Right lung (tissue), 2 donors: ENCODE measurements at regions not wholly inside any gene's neighbourhood (a gene's known extent, or its start where the extent isn't known, plus 50 kb on each side); places are given as distances from the start of the nearest gene placed in this dataset.
"Not testable (repeated sequence)": the region's sequence is repeated elsewhere in the genome, so short reads cannot be mapped to it uniquely, and the experiment has no call there.

Source experiments
- DNase-seq, 2 donors: peaks; one replicate each; pipeline ENCODE4 v3.0.0-alpha.2; 2013

DNA sequence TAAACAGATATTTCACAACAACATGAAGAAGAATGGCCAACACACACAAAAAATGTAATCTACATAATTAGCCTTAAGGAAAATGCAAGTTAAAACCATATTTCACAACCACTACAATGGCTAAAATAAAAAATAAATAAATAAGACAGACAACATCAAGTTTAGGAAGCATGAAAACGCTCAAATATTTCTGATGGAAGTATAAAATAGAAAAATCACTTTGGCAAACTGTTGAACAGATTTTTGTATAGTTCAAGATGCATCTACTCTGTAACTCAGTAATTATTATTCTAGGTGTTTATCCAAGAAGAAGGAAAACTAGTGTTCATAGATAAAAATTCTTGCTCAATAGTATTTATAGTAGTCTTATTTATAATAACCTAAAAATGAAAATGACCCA lies 1410.1 kb upstream of the ADGRB3 start:
- no peak for DNase-seq

DNA sequence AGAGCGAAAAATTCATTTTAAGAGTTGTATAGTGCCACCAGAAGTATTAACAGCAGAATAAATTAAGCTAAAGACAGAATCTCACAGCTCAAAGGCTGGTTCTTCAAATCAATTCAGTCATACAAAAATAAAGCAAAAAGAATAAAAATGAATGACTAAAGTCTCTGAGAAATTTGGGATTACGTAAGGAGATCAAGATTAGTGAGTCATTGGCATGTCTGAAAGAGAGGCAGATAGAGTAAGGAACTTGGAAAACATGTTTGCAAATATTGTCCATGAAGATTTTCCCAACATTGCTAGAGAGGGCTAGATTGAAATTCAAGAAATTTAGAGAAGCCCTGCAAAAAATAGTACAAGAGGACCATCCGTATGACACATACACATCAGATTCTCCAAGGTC lies 1413.9 kb upstream of the ADGRB3 start:
- no peak for DNase-seq

DNA sequence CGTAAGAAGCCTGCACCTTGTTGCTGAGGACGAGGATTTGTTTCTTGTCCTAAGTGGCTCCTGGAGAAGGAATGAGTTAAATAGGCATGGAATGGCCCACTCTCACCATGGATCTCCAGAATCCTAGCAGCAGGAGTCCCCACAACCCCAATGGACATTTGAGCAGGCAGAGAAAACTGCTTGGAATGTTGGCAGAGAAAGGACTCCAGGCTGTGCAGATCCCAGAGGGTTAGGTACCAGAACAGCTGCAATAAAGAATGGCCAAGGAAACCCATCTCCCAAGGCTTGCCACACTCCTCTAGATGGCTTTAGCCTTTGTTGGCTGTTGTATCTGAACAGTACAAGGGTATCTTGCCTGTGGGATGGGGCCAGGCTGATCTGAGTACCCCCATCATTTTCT lies 1415.7 kb upstream of the ADGRB3 start:
- no peak for DNase-seq

DNA sequence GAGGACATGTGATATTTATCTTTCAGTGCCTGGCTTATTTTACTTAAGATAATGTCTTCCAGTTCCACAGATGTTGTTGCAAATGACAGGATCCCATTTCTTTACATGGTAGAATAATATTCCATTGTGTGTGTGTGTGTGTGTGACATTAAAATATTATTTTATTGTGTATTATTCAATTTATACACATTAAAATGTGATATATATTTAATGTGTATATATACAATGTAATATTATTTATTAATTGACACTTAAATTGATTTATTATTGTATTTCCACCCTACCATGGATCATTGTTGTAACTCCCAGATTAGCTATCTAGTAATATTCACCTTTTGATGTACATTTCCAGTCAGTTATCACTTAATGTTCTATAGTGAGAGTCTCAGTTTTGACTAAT lies 1422.5 kb upstream of the ADGRB3 start:
- DNase-seq, result no peak

DNA sequence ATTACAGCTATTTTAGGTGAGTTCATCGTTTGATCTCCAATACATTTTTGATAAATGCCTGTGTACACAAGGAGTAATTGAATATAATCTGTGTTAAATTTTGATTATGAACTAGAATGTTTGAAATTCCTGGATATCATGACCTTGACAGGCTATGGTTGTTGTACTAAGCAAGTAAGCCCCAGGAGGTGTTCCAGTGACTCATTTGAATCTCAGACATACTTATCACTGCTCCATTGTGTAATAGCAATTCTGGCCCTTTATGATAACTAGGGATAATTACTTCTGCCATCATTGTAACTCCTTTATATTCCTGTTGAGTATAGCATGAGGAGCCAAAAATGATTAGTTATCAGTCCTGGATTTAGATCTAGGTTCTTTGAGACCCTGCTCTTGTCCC lies 1424.6 kb upstream of the ADGRB3 start:
- DNase-seq, result no peak

DNA sequence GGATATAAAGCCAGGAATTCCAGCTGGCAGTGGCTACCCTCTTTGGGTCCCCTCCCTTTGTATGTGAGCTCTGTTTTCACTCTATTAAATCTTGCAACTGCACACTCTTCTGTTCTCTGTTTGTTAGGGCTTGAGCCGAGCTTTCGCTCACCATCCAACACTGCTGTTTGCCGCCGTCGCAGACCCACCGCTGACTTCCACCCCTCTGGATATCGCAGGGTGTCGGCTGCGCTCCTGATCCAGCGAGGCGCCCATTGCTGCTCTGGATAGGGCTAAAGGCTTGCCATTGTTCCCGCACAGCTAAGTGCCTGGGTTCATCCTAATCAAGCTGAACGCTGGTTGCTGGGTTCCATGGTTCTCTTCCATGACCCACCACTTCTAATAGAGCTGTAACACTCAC lies 1433.5 kb upstream of the ADGRB3 start:
- DNase-seq, result no peak

DNA sequence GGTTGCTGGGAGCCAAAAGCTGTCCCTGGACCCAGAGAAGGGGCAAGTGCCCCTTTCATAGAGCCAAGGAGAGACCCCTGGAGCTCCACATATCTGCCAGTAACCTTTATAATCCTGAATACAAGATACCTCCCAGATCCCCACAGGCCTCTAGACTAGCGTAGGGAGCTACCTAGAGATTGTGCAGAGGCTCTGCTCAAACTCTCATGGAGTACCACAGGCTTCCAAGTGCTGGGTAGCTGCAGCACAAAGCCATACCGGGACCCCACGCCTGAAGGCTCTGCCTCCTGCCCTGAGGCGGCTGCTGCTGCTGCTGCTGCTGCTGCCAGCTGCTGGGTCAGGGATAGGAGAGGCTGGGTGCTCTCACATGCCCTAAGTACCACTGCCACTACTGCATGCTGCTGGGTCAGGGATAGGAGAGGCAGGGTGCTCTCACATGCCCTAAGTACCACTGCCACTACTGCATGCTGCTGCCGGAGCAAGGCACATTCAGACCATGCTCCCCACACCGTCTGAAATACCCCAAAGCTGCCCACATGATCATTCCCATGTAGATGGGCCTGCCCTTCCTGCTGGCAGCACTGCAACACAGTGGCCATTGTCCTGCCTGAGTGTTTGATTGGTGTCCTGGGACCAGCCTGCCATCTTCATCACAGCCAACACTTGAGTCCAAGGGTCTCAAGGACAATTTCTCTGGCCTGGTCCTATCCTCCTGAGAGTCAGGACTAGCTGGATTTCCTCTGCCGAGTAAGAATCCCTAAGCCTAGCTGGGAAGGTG lies 1434.3 kb upstream of the ADGRB3 start:
- no peak for DNase-seq

DNA sequence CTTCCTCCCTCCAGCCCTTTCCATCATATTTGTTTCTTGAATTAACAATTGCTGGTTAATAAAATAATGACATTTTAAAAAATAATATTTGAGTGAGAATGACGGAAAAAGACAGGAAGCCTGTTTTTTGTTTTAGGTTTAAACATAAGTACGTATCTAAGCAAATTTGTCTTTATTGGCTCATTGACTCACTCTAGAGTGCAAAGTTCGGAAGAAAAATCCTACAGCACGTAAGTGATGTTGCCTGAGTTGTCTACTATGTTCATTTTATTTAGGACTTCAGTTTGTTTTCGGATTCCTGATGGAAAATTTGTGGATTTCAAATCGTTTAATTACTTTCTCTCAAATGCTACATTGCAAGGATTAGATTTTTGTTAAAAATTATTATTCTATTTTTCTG lies 1435.7 kb upstream of the ADGRB3 start:
- DNase-seq, result no peak

DNA sequence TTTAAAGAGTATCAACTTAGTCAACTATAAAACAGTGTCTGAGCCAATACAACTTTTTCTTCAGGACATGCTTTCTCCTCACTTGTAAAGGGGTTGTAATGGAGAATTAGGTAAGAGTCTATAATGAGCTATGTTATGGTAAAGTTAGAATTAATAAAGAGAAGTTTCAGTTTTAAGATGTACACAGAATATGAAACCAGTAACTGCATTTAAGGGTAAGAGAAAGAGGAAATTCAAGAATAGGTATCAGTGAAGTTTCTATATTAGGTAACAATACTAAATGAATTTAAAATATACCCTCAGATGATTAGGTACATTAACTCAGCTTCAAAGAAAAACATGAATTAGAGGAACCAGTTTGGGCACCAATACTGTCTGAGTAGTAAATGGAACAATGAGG lies 1444.3 kb upstream of the ADGRB3 start:
- DNase-seq, result no peak

DNA sequence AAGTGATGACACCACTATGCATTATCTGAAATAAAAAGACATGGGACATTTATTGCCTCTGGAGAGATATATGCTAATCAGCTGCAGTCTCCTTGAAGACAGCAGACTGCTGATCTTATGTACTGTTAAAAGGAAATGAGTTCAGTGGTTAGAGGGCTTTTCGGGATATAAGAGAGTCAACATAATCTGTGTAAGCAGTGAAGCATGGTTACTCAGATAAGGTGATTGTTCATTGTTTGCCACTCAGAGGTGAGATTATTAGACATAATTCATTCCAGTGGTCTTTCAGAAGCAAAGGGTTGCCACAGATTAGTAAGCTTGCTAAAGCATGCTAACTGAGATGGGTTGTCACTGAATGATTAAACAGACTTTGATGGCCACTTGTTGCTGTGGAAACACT lies 1450.7 kb upstream of the ADGRB3 start:
- no peak for DNase-seq

DNA sequence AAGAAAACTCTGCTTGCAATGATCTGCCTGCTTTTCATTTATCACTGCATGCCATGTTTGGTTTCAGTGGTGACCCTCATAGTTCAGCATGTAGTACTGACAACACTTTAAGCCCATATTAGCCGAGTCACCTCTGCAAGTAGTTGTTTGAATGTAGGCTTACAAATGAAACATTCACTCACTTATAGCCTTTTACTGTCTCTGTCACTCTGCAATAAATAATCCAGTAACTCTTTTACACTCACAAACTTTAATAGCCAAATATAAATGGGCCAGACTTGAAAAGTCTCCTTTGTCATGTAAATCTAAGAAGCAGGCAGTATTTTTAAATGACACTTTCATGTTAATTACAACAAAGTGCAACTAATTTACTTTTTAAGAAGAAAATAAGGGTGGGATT lies 1460.0 kb upstream of the ADGRB3 start:
- no peak for DNase-seq

DNA sequence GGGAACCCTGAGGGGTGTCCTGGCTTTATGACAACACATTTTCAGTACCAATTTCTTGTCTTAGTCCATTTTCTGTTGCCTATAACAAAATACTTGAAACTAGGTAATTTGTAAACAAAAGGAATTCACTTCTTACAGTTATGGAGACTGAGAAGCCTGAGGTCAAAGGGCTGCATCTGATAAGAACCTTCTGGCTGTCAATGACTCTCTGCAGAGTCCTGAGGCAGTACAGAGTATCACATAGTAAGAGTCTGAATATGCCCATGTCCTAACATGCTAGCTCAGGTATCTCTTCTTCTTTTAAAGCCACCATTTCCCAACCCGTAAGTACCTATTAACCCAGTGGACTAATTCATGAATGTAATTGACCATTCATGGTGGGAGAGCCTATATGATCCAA lies 1458.6 kb upstream of the EYS start:
- DNase-seq, result no peak

DNA sequence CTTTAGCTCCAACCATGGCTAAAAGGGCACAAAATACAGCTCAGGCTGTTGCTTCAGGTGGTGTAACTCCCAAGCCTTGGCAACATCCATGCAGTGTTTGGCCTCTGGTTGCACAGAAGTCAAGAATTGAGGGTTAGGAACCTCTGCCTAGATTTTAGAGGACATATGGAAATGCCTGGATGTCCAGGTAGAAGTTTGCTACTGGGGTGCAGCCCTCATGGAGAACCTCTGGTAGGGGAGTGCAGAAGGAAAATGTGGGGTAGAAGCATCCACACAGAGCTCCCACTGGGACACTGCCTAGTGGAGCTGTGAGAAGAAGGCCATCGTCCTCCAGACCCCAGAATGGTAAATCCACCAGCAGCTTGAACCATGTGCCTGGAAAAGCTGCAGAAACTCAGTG lies 1453.8 kb upstream of the EYS start:
- no peak for DNase-seq

DNA sequence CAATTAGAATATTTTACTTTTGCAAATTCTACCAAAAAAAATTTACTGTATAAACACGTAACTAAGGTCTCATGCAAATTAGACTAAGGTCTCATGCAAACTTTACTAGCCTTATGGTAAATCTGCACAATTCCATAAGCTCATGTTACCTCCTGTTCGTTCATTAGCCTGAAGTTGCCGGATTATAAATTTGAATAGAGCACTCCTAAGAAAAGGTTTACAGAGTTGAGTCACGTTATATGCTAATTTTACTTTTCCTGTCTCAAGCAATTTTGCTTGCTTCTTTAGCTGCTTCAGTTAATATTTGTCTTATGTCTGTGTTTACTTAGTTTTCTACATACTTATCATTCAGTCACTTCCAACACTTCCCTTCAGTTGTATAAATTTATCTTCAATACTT lies 1434.0 kb upstream of the EYS start:
- no peak for DNase-seq

DNA sequence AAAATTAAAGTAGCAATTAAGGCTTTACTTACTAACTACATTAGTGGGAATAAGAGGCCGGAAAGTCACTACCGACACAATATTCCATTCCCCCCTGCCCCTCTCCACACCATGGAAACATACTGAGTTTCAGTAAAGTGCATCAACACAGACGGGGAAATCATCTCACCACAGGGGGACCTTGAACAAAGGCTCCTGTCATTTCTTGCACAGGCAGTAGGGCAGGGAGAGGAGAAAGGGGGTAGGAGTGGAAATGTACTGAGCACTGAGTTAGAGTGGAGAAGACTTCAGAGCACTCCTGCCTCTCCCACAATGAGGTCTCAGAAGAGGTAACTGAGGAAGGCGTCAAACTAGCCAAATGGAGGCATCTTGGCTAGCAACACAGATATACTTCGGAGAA lies 1426.9 kb upstream of the EYS start:
- no peak for DNase-seq

DNA sequence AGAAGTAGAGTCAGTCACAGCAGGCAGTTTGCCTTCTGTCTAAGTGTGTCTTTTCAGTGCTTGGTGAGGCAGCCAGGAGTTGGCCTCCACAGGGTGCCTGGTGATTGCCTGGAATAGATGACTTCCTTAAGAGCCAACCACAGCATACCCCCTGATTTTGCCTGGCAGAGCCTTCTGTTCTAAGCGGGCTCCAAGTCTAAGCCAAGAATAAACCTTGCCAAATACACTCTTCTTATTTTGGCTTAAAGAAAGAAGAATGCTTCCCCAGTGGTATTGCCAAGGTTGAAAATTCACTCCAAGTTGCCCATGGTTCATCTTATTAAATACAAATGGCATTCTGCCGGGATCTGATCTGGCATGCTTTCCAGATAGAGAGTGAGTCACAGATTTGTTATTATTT lies 1424.8 kb upstream of the EYS start:
- DNase-seq, result no peak

DNA sequence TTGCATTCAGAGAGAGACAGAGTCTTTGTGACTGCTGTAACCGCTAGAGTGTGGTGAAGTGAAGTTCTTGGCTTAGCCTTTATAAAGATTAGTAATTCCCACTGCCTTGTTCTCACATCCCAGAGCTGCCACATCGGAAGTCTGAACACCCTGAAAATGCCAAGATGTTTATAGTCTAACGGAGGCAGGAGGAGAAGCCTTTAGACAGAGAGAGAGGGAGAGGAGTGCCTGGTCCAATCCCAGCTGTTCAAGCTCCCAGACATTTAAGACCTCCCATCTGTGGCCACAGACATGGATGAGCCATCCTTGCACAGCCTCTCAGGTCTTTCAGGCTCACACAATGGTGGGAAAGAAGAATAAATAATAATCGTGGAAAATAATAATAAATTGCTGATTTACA lies 1422.8 kb upstream of the EYS start:
- DNase-seq, result no peak

DNA sequence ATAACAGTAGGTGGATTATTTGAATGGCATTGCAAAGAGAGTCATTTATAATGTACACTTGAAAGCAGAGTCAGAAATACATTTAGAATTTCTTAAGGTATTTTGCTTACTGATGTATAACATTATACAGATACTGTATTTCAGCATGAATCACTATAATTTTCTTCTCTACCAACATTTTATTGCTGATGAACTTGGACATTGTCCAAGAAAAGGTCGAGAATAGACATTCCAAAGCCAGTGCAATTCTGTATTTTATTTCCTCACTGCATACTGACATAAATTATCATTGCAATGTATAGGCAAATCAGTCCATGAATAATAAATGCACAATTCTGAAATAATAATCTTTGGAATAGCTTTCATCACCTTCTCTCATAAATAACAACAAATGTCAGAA lies 1420.0 kb upstream of the EYS start:
- no peak for DNase-seq

DNA sequence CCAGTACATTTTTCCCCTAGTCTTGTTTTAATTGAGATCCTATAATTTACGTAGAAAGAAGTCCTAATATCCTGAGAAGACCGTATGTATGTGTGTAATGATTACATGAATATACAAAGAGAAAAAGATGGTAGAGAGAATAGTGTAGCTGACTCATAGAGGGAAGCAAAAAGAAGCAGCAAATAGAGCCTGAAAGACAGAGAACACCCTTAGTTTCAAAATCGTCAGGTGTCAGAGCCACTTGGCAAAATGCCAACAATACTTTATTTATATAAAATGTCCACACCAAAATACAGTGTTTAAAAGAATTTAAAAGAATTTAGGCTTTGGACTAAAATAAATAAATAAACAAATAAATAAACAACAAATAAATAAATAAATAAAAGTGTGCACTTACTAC lies 1414.1 kb upstream of the EYS start:
- DNase-seq, result no peak

DNA sequence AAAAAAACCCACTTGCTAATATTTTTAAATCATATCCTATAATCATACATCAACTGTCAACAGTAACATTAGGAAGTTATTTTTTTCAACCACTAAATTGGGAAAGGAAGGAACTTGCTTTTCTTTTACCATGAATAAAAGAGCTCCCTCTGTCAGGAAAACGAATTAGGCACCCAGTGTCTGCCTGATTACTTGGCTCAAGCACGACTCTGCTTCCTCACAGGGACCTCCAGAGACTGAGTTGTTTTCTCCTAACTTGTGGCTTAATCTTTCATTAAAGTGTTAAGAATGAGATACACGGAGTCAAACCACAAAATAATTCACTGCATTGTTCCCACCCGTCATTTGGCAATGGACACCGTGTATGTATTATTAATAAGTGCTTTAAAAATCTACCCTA lies 1405.1 kb upstream of the EYS start:
- no peak for DNase-seq

DNA sequence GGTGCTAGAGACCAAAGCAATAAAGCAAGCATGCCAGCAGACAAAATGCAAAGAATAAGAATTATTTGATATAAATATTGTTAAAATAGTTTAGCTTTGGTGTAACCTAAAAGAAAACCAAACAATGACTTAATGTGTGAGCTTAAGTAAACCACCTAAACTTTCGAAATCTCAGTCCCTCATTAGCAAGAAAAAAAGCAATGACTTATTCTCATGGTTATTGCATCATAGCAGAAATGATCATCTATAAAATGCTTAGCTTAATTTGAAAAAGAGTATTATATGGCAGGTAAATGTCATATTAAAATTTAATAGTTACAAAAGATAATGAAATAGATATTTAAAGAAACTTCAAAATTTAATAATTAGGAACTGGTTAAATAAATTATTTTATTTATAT lies 1395.7 kb upstream of the EYS start:
- no peak for DNase-seq

DNA sequence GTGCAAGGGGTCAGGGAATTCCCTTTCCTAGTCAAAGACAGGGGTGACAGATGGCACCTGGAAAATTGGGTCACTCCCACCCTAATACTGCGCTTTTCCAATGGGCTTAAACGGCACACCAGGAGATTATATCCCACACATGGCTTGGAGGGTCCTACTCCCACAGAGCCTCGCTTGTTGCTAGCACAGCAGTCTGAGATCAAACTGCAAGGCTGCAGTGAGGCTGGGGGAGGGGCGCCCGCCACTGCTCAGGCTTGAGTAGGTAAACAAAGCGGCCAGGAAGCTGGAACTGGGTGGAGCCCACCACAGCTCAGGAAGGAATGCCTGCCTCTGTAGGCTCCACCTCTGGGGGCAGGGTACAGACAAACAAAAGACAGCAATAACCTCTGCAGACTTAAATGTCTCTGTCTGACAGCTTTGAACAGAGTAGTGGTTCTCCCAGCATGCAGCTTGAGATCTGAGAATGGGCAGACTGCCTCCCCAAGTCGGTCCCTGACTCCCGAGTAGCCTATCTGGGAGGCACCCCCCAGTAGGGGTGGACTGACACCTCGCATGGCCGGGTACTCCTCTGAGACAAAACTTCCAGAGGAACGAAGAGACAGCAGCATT lies 1388.7 kb upstream of the EYS start:
- DNase-seq, result not testable (repeated sequence)

DNA sequence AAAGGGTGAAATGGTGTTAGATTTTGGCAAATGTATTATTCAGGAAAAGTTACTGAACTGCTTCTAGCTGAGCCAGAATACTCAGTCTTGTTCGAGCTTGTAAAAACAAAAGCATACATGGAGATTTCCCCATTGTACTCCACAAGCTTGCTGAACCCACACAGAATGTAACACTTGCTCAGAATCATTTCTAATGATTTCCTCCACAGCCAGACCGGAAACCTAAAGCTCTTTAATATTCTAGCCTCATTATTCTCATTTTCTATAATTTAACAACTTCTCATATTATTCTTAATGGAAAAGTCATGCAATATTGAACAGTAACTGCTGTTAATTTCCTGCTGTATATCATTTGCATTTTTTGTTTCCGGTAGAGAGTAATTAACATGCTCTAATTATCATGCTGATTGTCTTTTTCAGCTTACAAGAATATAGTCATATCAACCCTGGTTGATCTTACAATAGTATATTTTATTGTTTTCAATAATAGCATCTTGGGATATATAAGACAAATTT lies 1387.5 kb upstream of the EYS start:
- no peak for DNase-seq

DNA sequence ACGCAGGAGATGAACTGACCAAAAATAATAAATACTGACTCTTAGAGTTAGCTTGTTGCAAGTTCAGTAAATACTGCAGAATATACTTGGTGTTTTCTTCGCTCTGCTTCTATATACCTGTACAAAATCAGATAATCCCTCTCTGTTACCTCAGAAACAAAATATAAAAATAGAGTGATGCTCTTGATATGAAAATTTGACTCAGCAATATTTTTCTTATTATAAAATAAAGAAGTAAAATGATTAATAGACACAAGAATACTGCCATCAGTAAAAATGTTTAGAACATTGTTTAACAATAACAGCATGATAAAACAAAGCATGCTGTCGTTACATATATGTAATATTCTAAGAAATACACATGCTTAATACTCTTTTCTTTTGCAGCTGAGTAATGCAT lies 1366.9 kb upstream of the EYS start:
- DNase-seq, result no peak
